ENCODE measurements at regions not wholly inside any gene's neighbourhood (a gene's known extent, or its start where the extent isn't known, plus 50 kb on each side); places are given as distances from the start of the nearest gene placed in this dataset.

DNA sequence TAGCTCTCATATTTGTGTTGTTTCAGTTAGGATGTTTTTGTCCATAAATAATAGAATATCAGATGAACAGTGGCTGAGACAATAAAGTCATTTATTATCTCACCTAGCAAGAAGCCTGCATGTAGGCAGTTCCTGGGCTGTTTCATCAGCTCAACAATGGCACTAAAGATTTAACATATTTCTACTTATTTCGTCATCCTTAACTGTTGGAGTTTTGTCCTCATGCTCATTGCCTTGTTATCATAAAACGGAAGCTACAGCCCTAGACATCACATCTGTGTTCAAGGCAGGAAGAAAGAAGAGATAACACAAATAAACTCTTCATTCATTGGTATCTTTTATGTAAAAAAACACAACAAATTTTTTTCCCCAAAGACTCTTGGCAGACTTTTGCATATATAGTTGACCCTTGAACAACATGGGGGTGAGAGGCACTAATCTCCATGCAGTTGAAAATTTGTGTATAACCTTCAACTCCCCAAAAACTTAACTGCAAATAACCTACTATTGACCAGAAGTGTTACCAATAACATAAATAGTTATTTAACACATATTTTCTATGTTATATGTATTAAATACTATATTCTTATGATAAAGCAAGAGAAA, 277.2 kb upstream of the ADRA1B start:
- TF ChIP-seq, protein P1, sequence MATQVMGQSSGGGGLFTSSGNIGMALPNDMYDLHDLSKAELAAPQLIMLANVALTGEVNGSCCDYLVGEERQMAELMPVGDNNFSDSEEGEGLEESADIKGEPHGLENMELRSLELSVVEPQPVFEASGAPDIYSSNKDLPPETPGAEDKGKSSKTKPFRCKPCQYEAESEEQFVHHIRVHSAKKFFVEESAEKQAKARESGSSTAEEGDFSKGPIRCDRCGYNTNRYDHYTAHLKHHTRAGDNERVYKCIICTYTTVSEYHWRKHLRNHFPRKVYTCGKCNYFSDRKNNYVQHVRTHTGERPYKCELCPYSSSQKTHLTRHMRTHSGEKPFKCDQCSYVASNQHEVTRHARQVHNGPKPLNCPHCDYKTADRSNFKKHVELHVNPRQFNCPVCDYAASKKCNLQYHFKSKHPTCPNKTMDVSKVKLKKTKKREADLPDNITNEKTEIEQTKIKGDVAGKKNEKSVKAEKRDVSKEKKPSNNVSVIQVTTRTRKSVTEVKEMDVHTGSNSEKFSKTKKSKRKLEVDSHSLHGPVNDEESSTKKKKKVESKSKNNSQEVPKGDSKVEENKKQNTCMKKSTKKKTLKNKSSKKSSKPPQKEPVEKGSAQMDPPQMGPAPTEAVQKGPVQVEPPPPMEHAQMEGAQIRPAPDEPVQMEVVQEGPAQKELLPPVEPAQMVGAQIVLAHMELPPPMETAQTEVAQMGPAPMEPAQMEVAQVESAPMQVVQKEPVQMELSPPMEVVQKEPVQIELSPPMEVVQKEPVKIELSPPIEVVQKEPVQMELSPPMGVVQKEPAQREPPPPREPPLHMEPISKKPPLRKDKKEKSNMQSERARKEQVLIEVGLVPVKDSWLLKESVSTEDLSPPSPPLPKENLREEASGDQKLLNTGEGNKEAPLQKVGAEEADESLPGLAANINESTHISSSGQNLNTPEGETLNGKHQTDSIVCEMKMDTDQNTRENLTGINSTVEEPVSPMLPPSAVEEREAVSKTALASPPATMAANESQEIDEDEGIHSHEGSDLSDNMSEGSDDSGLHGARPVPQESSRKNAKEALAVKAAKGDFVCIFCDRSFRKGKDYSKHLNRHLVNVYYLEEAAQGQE (IDR thresholded peaks at IDR 0.05; ENCODE audit: insufficient replicate concordance, low read depth): no peak
- no peak for TF ChIP-seq POLR2AphosphoS5 (IDR thresholded peaks at IDR 0.05; ENCODE audit: low read depth)
- no peak for TF ChIP-seq GABPA (IDR thresholded peaks at IDR 0.05; ENCODE audit: low read depth)
- TF ChIP-seq CTCF (IDR thresholded peaks at IDR 0.05; ENCODE audit: insufficient read depth, low read length): no peak
- TF ChIP-seq SPI1 (IDR thresholded peaks at IDR 0.05; ENCODE audit: borderline replicate concordance, low read depth): no peak
- no peaks in the 10 kb centered on the region for H3K27me3 ChIP-seq (ENCODE audit: insufficient read depth, poor library complexity, severe bottlenecking)
- peak in 1 of 2 experiments; percentile 4 for DNase-seq (ENCODE audit: low read depth in 1 of 2, low spot score in 1 of 2)
- no peak overlapping the region for H3K27ac ChIP-seq (replicated peaks)
- H3K4me3 ChIP-seq (replicated peaks; ENCODE audit: insufficient read depth, low read length): no peak overlapping the region

- DNase-seq (ENCODE audit: low read depth in 1 of 2, low spot score in 1 of 2): no peak
- no peak for TF ChIP-seq SPI1 (IDR thresholded peaks at IDR 0.05; ENCODE audit: borderline replicate concordance, low read depth)
- no peak for TF ChIP-seq GABPA (IDR thresholded peaks at IDR 0.05; ENCODE audit: low read depth)
- TF ChIP-seq POLR2AphosphoS5 (IDR thresholded peaks at IDR 0.05; ENCODE audit: low read depth): no peak
- TF ChIP-seq, protein P1 (IDR thresholded peaks at IDR 0.05; ENCODE audit: insufficient replicate concordance, low read depth): no peak
- TF ChIP-seq CTCF (IDR thresholded peaks at IDR 0.05; ENCODE audit: insufficient read depth, low read length): no peak
Observed at GRCh38 chr5:159639590-159639989, 276.7 kb upstream of the ADRA1B start.

GRCh38 chr5:159640446-159640845, 275.8 kb upstream of the ADRA1B start:
- Histone ChIP-seq H3K4me3 (replicated peaks; ENCODE audit: insufficient read depth, low read length) (no peak overlapping the region), H3K27me3 (ENCODE audit: insufficient read depth, poor library complexity, severe bottlenecking) (no peaks in the 10 kb centered on the region), H3K27ac (replicated peaks) (no peak overlapping the region)
- no peak for TF ChIP-seq POLR2AphosphoS5 (IDR thresholded peaks at IDR 0.05; ENCODE audit: low read depth)
- TF ChIP-seq GABPA (IDR thresholded peaks at IDR 0.05; ENCODE audit: low read depth): no peak
- TF ChIP-seq, protein P1 (IDR thresholded peaks at IDR 0.05; ENCODE audit: insufficient replicate concordance, low read depth): no peak
- no peak for TF ChIP-seq SPI1 (IDR thresholded peaks at IDR 0.05; ENCODE audit: borderline replicate concordance, low read depth)
- no peak for TF ChIP-seq CTCF (IDR thresholded peaks at IDR 0.05; ENCODE audit: insufficient read depth, low read length)
- DNase-seq (ENCODE audit: low read depth in 1 of 2, low spot score in 1 of 2): no peak

More at GRCh38 chr5:159639590-159639989, 276.7 kb upstream of the ADRA1B start:
- no peak overlapping the region for H3K4me3 ChIP-seq (replicated peaks; ENCODE audit: insufficient read depth, low read length)
- H3K27me3 ChIP-seq (ENCODE audit: insufficient read depth, poor library complexity, severe bottlenecking): no peaks in the 10 kb centered on the region
- H3K27ac ChIP-seq (replicated peaks): no peak overlapping the region
